ENCODE measurements at regions not wholly inside any gene's neighbourhood (a gene's known extent, or its start where the extent isn't known, plus 50 kb on each side); places are given as distances from the start of the nearest gene placed in this dataset.
A peak's percentile ranks its signal among the peaks of the same experiment; 100 is the strongest.

- TF ChIP-seq, protein P1, sequence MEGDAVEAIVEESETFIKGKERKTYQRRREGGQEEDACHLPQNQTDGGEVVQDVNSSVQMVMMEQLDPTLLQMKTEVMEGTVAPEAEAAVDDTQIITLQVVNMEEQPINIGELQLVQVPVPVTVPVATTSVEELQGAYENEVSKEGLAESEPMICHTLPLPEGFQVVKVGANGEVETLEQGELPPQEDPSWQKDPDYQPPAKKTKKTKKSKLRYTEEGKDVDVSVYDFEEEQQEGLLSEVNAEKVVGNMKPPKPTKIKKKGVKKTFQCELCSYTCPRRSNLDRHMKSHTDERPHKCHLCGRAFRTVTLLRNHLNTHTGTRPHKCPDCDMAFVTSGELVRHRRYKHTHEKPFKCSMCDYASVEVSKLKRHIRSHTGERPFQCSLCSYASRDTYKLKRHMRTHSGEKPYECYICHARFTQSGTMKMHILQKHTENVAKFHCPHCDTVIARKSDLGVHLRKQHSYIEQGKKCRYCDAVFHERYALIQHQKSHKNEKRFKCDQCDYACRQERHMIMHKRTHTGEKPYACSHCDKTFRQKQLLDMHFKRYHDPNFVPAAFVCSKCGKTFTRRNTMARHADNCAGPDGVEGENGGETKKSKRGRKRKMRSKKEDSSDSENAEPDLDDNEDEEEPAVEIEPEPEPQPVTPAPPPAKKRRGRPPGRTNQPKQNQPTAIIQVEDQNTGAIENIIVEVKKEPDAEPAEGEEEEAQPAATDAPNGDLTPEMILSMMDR (IDR thresholded peaks at IDR 0.05) = no peak
- no peaks in the 10 kb centered on the region for H3K9me3 ChIP-seq
- H3K36me3 ChIP-seq (ENCODE audit: low read depth) = no peaks in the 10 kb centered on the region
- no peak for ATAC-seq
- no peak for DNase-seq
- intact Hi-C loops (cut with DNase I, micrococcal nuclease) = no loop called here
- H3K4me1 ChIP-seq (ENCODE audit: low read depth) = no peaks in the 10 kb centered on the region
- H3K4me3 ChIP-seq = no peak overlapping the region
Observed at GRCh38 chr1:164086832-164087231, 472.2 kb upstream of the PBX1 start.

GRCh38 chr1:164087906-164088453 is 471.0 kb upstream of the PBX1 start:
- no peak for ATAC-seq
- TF ChIP-seq, protein P1 (IDR thresholded peaks at IDR 0.05) = no peak
- H3K4me1 ChIP-seq (ENCODE audit: low read depth) = no peaks in the 10 kb centered on the region

GRCh38 chr1:164092603-164093353 is 466.2 kb upstream of the PBX1 start:
- TF ChIP-seq, protein P1 (IDR thresholded peaks at IDR 0.05) = no peak
- Histone ChIP-seq H3K36me3 (ENCODE audit: low read depth) (no peaks in the 10 kb centered on the region), H3K4me3 (no peak overlapping the region), H3K4me1 (ENCODE audit: low read depth) (no peaks in the 10 kb centered on the region), H3K9me3 (peaks cover 8% of the 10 kb centered on the region)
- no peak for ATAC-seq
- intact Hi-C loops (cut with DNase I, micrococcal nuclease) = no loop called here
- DNase-seq = peak in 2 of 3 donors; percentile 21 to 28

More at GRCh38 chr1:164087906-164088453, 471.0 kb upstream of the PBX1 start:
- H3K4me3 ChIP-seq = no peak overlapping the region
- no peak for DNase-seq
- intact Hi-C loops (cut with DNase I, micrococcal nuclease) = no loop called here
- no peaks in the 10 kb centered on the region for H3K36me3 ChIP-seq (ENCODE audit: low read depth)
- H3K9me3 ChIP-seq = peaks cover 1% of the 10 kb centered on the region

- TF ChIP-seq, protein P1 (IDR thresholded peaks at IDR 0.05) = no peak
- Histone ChIP-seq H3K9me3 (peaks cover 8% of the 10 kb centered on the region), H3K36me3 (ENCODE audit: low read depth) (no peaks in the 10 kb centered on the region), H3K4me3 (no peak overlapping the region), H3K4me1 (ENCODE audit: low read depth) (no peaks in the 10 kb centered on the region)
- intact Hi-C loops (cut with DNase I, micrococcal nuclease) = no loop called here
- DNase-seq = no peak
- no peak for ATAC-seq
Observed at GRCh38 chr1:164093543-164093942, 465.4 kb upstream of the PBX1 start.

GRCh38 chr1:164101802-164102201 is 457.2 kb upstream of the PBX1 start:
- no peaks in the 10 kb centered on the region for H3K36me3 ChIP-seq (ENCODE audit: low read depth)
- H3K4me3 ChIP-seq = no peak overlapping the region
- TF ChIP-seq, protein P1 (IDR thresholded peaks at IDR 0.05) = no peak
- no peak for ATAC-seq
- no peaks in the 10 kb centered on the region for H3K9me3 ChIP-seq
- DNase-seq = peak in 1 of 3 donors; percentile 14
- intact Hi-C loops (cut with DNase I, micrococcal nuclease) = no loop called here
- no peaks in the 10 kb centered on the region for H3K4me1 ChIP-seq (ENCODE audit: low read depth)
